CD4-positive, alpha-beta T cell (primary cell): ENCODE measurements at regions not wholly inside any gene's neighbourhood (a gene's known extent, or its start where the extent isn't known, plus 50 kb on each side); places are given as distances from the start of the nearest gene placed in this dataset.

ENCODE experiments used
- ATAC-seq: fragments of 200-7000 bp; cut with Tn5 transposase; one replicate; pipeline ENCODE4 v1.10.0; 2022; ENCODE audit warnings: mild to moderate bottlenecking; ENCODE audit not compliant: poor library complexity
- CTCF ChIA-PET: fragments of 350-600 bp; sonication (Branson Sonifier 250); formaldehyde crosslinking; loops from one replicate; lab custom pipeline; 2021; ENCODE audit warnings: antibody characterized with exemption, inconsistent platforms; lab: Charles Lee
- POLR2A ChIA-PET: fragments of 350-600 bp; sonication (Branson Sonifier 250); formaldehyde crosslinking; loops from one replicate; lab custom pipeline; 2021; ENCODE audit warnings: antibody characterized with exemption, inconsistent platforms; lab: Charles Lee
- DNase-seq, 14 experiments: peaks; one replicate each; pipeline ENCODE4 v3.0.0-alpha.2; 2013 to 2020; ENCODE audit warnings: mixed read lengths in 2 of 14
- H3K27ac ChIP-seq, 2 donors: one replicate each; pipeline versions ENCODE4 v1.5.1 to v1.7.0; 2013; ENCODE audit warnings: low read length in 2 of 2, low read depth in 1 of 2, mild to moderate bottlenecking in 1 of 2
- H3K27me3 ChIP-seq, 2 experiments: 1 replicate in 1 of 2; 2 replicates in 1 of 2; pipeline versions ENCODE4 v1.6.1 to v1.7.0; 2013; ENCODE audit warnings: low read length in 2 of 2, control low read depth in 1 of 2, mild to moderate bottlenecking in 1 of 2, moderate library complexity in 1 of 2; ENCODE audit not compliant: insufficient read depth in 2 of 2, control insufficient read depth in 1 of 2
- H3K36me3 ChIP-seq: one replicate; pipeline ENCODE4 v1.6.1; 2013; ENCODE audit warnings: low read length, control low read depth; ENCODE audit not compliant: insufficient read depth
- H3K4me1 ChIP-seq: one replicate; pipeline ENCODE4 v1.6.1; 2013; ENCODE audit warnings: low read length, control low read depth; ENCODE audit not compliant: insufficient read depth
- H3K4me3 ChIP-seq: one replicate; pipeline ENCODE4 v1.5.1; 2013; ENCODE audit warnings: mild to moderate bottlenecking, low read length, moderate library complexity
- H3K9me3 ChIP-seq, 2 experiments: 1 replicate in 1 of 2; 2 replicates in 1 of 2; pipeline versions ENCODE4 v1.6.1 to v1.7.0; 2013; ENCODE audit warnings: low read length in 2 of 2, mild to moderate bottlenecking in 2 of 2, control low read depth in 1 of 2, moderate library complexity in 1 of 2; ENCODE audit not compliant: control insufficient read depth in 1 of 2, insufficient read depth in 1 of 2
- H3K27ac Mint-ChIP-seq: one replicate; pipeline ENCODE4 v1.8.0; 2020; ENCODE audit warnings: mixed read lengths
- H3K27me3 Mint-ChIP-seq: one replicate; pipeline ENCODE4 v1.8.0; 2021; ENCODE audit warnings: mixed read lengths
- H3K36me3 Mint-ChIP-seq: one replicate; pipeline ENCODE4 v1.8.0; 2021; ENCODE audit warnings: low read depth, mixed read lengths
- H3K4me1 Mint-ChIP-seq: one replicate; pipeline ENCODE4 v1.8.0; 2021; ENCODE audit warnings: low read depth, mixed read lengths
- H3K4me3 Mint-ChIP-seq: one replicate; pipeline ENCODE4 v1.8.0; 2020; ENCODE audit warnings: mild to moderate bottlenecking, mixed read lengths
- H3K9me3 Mint-ChIP-seq: one replicate; pipeline ENCODE4 v1.8.0; 2020; ENCODE audit warnings: mixed read lengths
- CTCF ChIP-seq: fragments of 200-600 bp; IDR thresholded peaks from one replicate; pipeline ENCODE4 v1.8.0; 2022; ENCODE audit warnings: antibody characterized with exemption, mild to moderate bottlenecking
- intact Hi-C, 2 experiments: fragments of 100-400 bp; cut with DNase I in 1 of 2; cut with micrococcal nuclease in 1 of 2; formaldehyde crosslinking; loops; one replicate each; pipeline versions ENCODE4 v1.15.1 to v1.9.0; 2023 to 2025; cut with DNase I, micrococcal nuclease

DNA sequence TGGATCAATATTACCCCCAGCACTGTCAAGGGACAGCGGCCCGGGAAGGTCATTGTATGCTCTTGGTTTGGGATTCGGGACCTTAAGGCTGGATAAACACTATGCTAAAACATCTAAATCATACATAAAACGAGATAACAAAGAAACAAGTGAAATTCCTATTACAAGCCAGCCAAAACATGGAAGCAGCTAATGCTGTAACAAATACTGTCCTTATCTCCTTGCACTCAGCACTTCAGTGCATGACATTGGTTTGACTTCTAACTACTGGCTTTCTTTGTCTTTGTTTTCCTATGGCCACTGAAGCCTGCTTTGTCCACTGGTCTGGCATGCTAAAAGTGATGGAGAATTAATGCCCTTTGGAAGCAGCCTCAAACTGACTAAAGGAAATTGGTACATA, 516.4 kb upstream of the DPH6 start:
- ChIA-PET CTCF (no interaction called here), POLR2A (no interaction called here)
- DNase-seq (no peak), ATAC-seq (no peak)
- no peaks in the 10 kb centered on the region for H3K36me3 ChIP-seq
- no peak overlapping the region for H3K27ac ChIP-seq
- TF ChIP-seq CTCF: no peak
- no peaks in the 10 kb centered on the region for H3K4me1 ChIP-seq
- Mint-ChIP-seq H3K27ac (no peak overlapping the region), H3K4me1 (no peaks in the 10 kb centered on the region), H3K4me3 (no peak overlapping the region), H3K36me3 (no peaks in the 10 kb centered on the region), H3K27me3 (no peaks in the 10 kb centered on the region), H3K9me3 (peaks cover 2% of the 10 kb centered on the region)
- H3K4me3 ChIP-seq: no peak overlapping the region
- peaks cover 0 to 6% of the 10 kb centered on the region in 2 experiments for H3K9me3 ChIP-seq
- H3K27me3 ChIP-seq: no peaks in the 10 kb centered on the region
- intact Hi-C loops: no loop called here

DNA sequence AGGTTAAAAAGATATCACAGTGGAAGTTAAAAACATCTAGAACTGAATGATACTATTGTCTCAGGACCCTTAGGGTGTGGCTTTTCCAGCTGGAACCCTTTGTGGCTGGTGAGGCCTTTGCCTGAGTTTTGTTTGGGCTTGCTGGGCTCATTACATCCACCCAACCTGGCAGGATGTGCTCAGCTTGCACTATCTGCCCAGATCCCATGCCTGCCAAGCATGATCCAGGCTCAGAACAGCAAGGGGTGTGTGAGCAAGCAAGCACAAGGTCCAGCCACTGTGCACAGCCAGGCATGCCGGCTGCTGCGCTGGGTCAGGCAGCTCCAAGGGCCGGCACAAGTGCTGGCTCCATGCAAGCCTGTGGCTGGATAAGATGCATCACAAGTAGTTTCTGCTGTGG, 512.7 kb upstream of the CDIN1 start:
- no peak overlapping the region for H3K27ac Mint-ChIP-seq
- no peaks in the 10 kb centered on the region for H3K27me3 ChIP-seq
- CTCF ChIA-PET: interaction anchor here (0.5 kb wide), 1 partner anchor 9 kb away, joined by 3 read pairs; no protein-coding TSS in a partner anchor

GRCh38 chr15:36067483-36068274, 511.7 kb upstream of the CDIN1 start:
- Mint-ChIP-seq H3K4me1 (no peaks in the 10 kb centered on the region), H3K4me3 (no peak overlapping the region), H3K27ac (no peak overlapping the region), H3K36me3 (no peaks in the 10 kb centered on the region), H3K27me3 (no peaks in the 10 kb centered on the region), H3K9me3 (peaks cover 10% of the 10 kb centered on the region)
- Histone ChIP-seq H3K36me3 (no peaks in the 10 kb centered on the region), H3K27ac (no peak overlapping the region), H3K4me1 (no peaks in the 10 kb centered on the region), H3K4me3 (no peak overlapping the region), H3K9me3 (peaks cover 0 to 13% of the 10 kb centered on the region in 2 experiments), H3K27me3 (no peaks in the 10 kb centered on the region)
- no peak for ATAC-seq
- ChIA-PET CTCF (interaction anchor here (0.5 to 0.6 kb wide), 2 partner anchors 10 to 77 kb away, joined by 3 read pairs; no protein-coding TSS in a partner anchor), POLR2A (no interaction called here)
- intact Hi-C loops: no loop called here
- no peak for DNase-seq
- TF ChIP-seq CTCF: no peak

More for the DNA sequence above, 512.7 kb upstream of the CDIN1 start:
- intact Hi-C loops: no loop called here
- Mint-ChIP-seq H3K36me3 (no peaks in the 10 kb centered on the region), H3K9me3 (peaks cover 7% of the 10 kb centered on the region), H3K4me1 (no peaks in the 10 kb centered on the region), H3K27me3 (no peaks in the 10 kb centered on the region), H3K4me3 (no peak overlapping the region)
- Histone ChIP-seq H3K4me1 (no peaks in the 10 kb centered on the region), H3K9me3 (peaks cover 0 to 13% of the 10 kb centered on the region in 2 experiments), H3K36me3 (no peaks in the 10 kb centered on the region), H3K4me3 (no peak overlapping the region), H3K27ac (no peak overlapping the region)
- no peak for ATAC-seq
- DNase-seq: no peak
- TF ChIP-seq CTCF: no peak
- POLR2A ChIA-PET: no interaction called here
